ENCODE measurements at regions not wholly inside any gene's neighbourhood (a gene's known extent, or its start where the extent isn't known, plus 50 kb on each side); places are given as distances from the start of the nearest gene placed in this dataset.

DNA sequence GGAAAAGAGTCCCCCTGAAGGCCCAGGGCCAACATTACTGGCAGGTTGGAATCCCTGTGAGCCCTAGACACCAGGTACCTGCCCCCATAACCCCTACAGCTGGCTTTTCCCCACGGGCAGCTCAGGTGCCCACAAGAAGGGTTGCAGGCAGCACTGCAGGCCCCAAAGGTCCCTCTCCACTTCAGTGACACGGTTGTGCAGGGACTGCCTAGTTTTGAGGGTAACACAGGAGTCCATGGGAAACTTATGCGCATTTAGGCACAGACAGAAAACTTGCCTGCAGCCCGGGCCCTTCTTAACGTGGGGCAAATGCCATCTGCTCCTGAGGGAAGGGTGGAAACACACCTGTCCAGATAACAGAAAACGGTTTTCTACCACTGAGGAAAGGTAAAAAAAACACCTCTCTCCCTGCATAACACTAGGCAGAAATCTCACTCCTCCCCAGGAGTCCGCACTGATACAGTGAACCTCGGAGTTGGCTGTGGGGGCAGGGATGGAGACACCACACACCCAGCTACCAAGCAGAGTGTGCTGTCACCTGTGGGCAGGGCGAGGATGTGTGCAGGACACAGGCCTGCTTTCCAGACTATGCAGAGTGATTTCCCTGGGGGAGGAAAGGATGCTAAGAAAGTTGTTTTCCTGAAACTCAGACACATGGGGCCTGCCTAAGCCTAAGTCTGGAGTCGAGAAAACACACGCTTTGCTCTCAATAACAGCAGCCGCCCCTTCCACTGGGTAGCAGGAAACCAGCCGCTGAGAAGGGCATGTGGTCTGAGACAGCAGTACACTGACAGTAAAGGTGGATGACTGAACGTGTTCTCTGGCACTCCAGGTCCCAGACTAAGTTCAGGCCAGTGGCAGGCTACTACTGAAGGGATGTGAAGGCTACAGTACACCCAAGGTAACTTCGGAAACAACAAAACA lies 819.4 kb downstream of the DCDC2C start:
- no peaks in the 10 kb centered on the region for H3K36me3 ChIP-seq (ENCODE audit: low read length)
- TF ChIP-seq EZH2phosphoT487 (conservative IDR thresholded peaks at IDR 0.05; ENCODE audit: low read length): no peak
- TF ChIP-seq, protein P1, sequence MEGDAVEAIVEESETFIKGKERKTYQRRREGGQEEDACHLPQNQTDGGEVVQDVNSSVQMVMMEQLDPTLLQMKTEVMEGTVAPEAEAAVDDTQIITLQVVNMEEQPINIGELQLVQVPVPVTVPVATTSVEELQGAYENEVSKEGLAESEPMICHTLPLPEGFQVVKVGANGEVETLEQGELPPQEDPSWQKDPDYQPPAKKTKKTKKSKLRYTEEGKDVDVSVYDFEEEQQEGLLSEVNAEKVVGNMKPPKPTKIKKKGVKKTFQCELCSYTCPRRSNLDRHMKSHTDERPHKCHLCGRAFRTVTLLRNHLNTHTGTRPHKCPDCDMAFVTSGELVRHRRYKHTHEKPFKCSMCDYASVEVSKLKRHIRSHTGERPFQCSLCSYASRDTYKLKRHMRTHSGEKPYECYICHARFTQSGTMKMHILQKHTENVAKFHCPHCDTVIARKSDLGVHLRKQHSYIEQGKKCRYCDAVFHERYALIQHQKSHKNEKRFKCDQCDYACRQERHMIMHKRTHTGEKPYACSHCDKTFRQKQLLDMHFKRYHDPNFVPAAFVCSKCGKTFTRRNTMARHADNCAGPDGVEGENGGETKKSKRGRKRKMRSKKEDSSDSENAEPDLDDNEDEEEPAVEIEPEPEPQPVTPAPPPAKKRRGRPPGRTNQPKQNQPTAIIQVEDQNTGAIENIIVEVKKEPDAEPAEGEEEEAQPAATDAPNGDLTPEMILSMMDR (IDR thresholded peaks at IDR 0.05; ENCODE audit: insufficient read depth, low read length, poor library complexity, severe bottlenecking): no peak
- no peak overlapping the region for H3K27ac ChIP-seq (ENCODE audit: low read depth, low read length)

DNA sequence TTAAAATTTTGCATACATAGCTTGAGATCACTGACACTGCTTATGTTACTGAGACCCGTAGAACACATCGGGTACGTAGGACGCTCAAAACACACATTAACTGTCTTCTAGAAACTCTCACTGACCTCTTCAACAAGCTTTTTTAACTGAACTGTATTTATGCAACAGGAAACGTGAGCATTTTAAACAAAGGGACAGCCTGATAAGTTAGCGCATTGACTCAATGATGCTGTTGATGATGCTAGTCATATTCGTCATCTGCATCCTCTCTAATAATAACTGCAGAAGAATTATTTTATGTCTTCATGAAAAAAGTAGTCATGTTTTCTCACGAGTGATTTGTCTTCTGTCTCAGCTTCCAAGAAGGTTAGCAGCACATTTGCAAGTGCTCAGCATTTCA lies 824.0 kb downstream of the DCDC2C start:
- H2AFZ ChIP-seq (ENCODE audit: low read depth, low read length, severe bottlenecking): no peak overlapping the region
- no peaks in the 10 kb centered on the region for H3K79me2 ChIP-seq (ENCODE audit: insufficient read depth, low read length)
- H3F3A ChIP-seq (ENCODE audit: insufficient read depth): no peaks in the 10 kb centered on the region
- no peak overlapping the region for H3K4me2 ChIP-seq (ENCODE audit: low read depth, low read length, poor library complexity, severe bottlenecking)
- TF ChIP-seq EZH2phosphoT487 (conservative IDR thresholded peaks at IDR 0.05; ENCODE audit: low read length): no peak
- no peak overlapping the region for H3K4me3 ChIP-seq (ENCODE audit: insufficient read depth, low read length, poor library complexity, severe bottlenecking)
- H3K36me3 ChIP-seq (ENCODE audit: low read length): no peaks in the 10 kb centered on the region
- no peaks in the 10 kb centered on the region for H4K20me1 ChIP-seq (ENCODE audit: low read depth, low read length)
- H3K27ac ChIP-seq (ENCODE audit: low read depth, low read length): no peak overlapping the region
- no peaks in the 10 kb centered on the region for H3K27me3 ChIP-seq (ENCODE audit: low read length)
- no peak overlapping the region for H3K9ac ChIP-seq (ENCODE audit: low read length)
- H3K9me2 ChIP-seq (replicated peaks; ENCODE audit: insufficient read depth, low read length): no peaks in the 10 kb centered on the region
- no peaks in the 10 kb centered on the region for H3K9me3 ChIP-seq (ENCODE audit: insufficient read depth, low read length)

More for the DNA sequence above, 819.4 kb downstream of the DCDC2C start:
- Histone ChIP-seq H3K9me2 (replicated peaks; ENCODE audit: insufficient read depth, low read length) (no peaks in the 10 kb centered on the region), H3K27me3 (ENCODE audit: low read length) (no peaks in the 10 kb centered on the region), H3K9me3 (ENCODE audit: insufficient read depth, low read length) (no peaks in the 10 kb centered on the region), H3K4me2 (ENCODE audit: low read depth, low read length, poor library complexity, severe bottlenecking) (no peak overlapping the region), H2AFZ (ENCODE audit: low read depth, low read length, severe bottlenecking) (no peak overlapping the region), H3K9ac (ENCODE audit: low read length) (no peak overlapping the region), H4K20me1 (ENCODE audit: low read depth, low read length) (no peaks in the 10 kb centered on the region), H3K4me3 (ENCODE audit: insufficient read depth, low read length, poor library complexity, severe bottlenecking) (no peak overlapping the region), H3K79me2 (ENCODE audit: insufficient read depth, low read length) (no peaks in the 10 kb centered on the region), H3F3A (ENCODE audit: insufficient read depth) (no peaks in the 10 kb centered on the region)

GRCh38 chr2:4528246-4528645 lies 824.9 kb downstream of the DCDC2C start:
- no peaks in the 10 kb centered on the region for H3K36me3 ChIP-seq (ENCODE audit: low read length)
- H3K9ac ChIP-seq (ENCODE audit: low read length): no peak overlapping the region
- no peaks in the 10 kb centered on the region for H3K9me2 ChIP-seq (replicated peaks; ENCODE audit: insufficient read depth, low read length)
- H3K79me2 ChIP-seq (ENCODE audit: insufficient read depth, low read length): no peaks in the 10 kb centered on the region
- no peaks in the 10 kb centered on the region for H3K27me3 ChIP-seq (ENCODE audit: low read length)
- H3K9me3 ChIP-seq (ENCODE audit: insufficient read depth, low read length): no peaks in the 10 kb centered on the region
- no peaks in the 10 kb centered on the region for H4K20me1 ChIP-seq (ENCODE audit: low read depth, low read length)
- H3F3A ChIP-seq (ENCODE audit: insufficient read depth): no peaks in the 10 kb centered on the region
- no peak overlapping the region for H2AFZ ChIP-seq (ENCODE audit: low read depth, low read length, severe bottlenecking)
- H3K4me2 ChIP-seq (ENCODE audit: low read depth, low read length, poor library complexity, severe bottlenecking): no peak overlapping the region
- TF ChIP-seq, protein P1 (IDR thresholded peaks at IDR 0.05; ENCODE audit: insufficient read depth, low read length, poor library complexity, severe bottlenecking): no peak
- TF ChIP-seq EZH2phosphoT487 (conservative IDR thresholded peaks at IDR 0.05; ENCODE audit: low read length): no peak
- H3K27ac ChIP-seq (ENCODE audit: low read depth, low read length): no peak overlapping the region
- H3K4me3 ChIP-seq (ENCODE audit: insufficient read depth, low read length, poor library complexity, severe bottlenecking): no peak overlapping the region

GRCh38 chr2:4528773-4529172 lies 825.4 kb downstream of the DCDC2C start:
- Histone ChIP-seq H3K9me3 (ENCODE audit: insufficient read depth, low read length) (no peaks in the 10 kb centered on the region), H3F3A (ENCODE audit: insufficient read depth) (no peaks in the 10 kb centered on the region), H3K4me2 (ENCODE audit: low read depth, low read length, poor library complexity, severe bottlenecking) (no peak overlapping the region), H3K27me3 (ENCODE audit: low read length) (no peaks in the 10 kb centered on the region), H3K9me2 (replicated peaks; ENCODE audit: insufficient read depth, low read length) (no peaks in the 10 kb centered on the region), H3K79me2 (ENCODE audit: insufficient read depth, low read length) (no peaks in the 10 kb centered on the region), H3K9ac (ENCODE audit: low read length) (no peak overlapping the region), H3K4me3 (ENCODE audit: insufficient read depth, low read length, poor library complexity, severe bottlenecking) (no peak overlapping the region), H3K36me3 (ENCODE audit: low read length) (no peaks in the 10 kb centered on the region), H4K20me1 (ENCODE audit: low read depth, low read length) (no peaks in the 10 kb centered on the region), H3K27ac (ENCODE audit: low read depth, low read length) (no peak overlapping the region), H2AFZ (ENCODE audit: low read depth, low read length, severe bottlenecking) (no peak overlapping the region)
- TF ChIP-seq, protein P1 (IDR thresholded peaks at IDR 0.05; ENCODE audit: insufficient read depth, low read length, poor library complexity, severe bottlenecking): no peak
- TF ChIP-seq EZH2phosphoT487 (conservative IDR thresholded peaks at IDR 0.05; ENCODE audit: low read length): no peak
